Gastroesophageal sphincter (tissue), 3 donors: ENCODE measurements at regions not wholly inside any gene's neighbourhood (a gene's known extent, or its start where the extent isn't known, plus 50 kb on each side); places are given as distances from the start of the nearest gene placed in this dataset.

Source experiments
- EP300 ChIP-seq: sonication (generic); formaldehyde crosslinking; IDR thresholded peaks from one replicate; pipeline ENCODE4 v1.6.1; 2017; ENCODE audit warnings: antibody characterized with exemption, mild to moderate bottlenecking
- POLR2A ChIP-seq, 2 donors: fragments of 450-650 bp; IDR thresholded peaks; one replicate each; pipeline ENCODE4 v1.6.1; 2017; ENCODE audit warnings: antibody characterized with exemption in 2 of 2, mild to moderate bottlenecking in 2 of 2, moderate library complexity in 1 of 2
- POLR2AphosphoS5 ChIP-seq: sonication (generic); formaldehyde crosslinking; IDR thresholded peaks from one replicate; pipeline ENCODE4 v1.6.1; 2017; ENCODE audit warnings: antibody characterized with exemption
- TF ChIP-seq, protein P1 (sequence below), 4 experiments: fragments of 200-600 bp in 2 of 4; fragments of 450-650 bp in 2 of 4; sonication (generic) in 1 of 4; IDR thresholded peaks; one replicate each; pipeline ENCODE4 v1.5.1; 2017 to 2019; ENCODE audit warnings: antibody characterized with exemption in 4 of 4, mild to moderate bottlenecking in 2 of 4, moderate library complexity in 2 of 4

GRCh38 chr20:9912290-9912689 is 73.4 kb upstream of the PAK5 start:
- TF ChIP-seq, protein P1, sequence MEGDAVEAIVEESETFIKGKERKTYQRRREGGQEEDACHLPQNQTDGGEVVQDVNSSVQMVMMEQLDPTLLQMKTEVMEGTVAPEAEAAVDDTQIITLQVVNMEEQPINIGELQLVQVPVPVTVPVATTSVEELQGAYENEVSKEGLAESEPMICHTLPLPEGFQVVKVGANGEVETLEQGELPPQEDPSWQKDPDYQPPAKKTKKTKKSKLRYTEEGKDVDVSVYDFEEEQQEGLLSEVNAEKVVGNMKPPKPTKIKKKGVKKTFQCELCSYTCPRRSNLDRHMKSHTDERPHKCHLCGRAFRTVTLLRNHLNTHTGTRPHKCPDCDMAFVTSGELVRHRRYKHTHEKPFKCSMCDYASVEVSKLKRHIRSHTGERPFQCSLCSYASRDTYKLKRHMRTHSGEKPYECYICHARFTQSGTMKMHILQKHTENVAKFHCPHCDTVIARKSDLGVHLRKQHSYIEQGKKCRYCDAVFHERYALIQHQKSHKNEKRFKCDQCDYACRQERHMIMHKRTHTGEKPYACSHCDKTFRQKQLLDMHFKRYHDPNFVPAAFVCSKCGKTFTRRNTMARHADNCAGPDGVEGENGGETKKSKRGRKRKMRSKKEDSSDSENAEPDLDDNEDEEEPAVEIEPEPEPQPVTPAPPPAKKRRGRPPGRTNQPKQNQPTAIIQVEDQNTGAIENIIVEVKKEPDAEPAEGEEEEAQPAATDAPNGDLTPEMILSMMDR (IDR thresholded peaks at IDR 0.05), result no peak
- TF ChIP-seq EP300, result no peak
- no peak for TF ChIP-seq POLR2AphosphoS5
- no peak for TF ChIP-seq POLR2A (IDR thresholded peaks at IDR 0.05)
